ENCODE measurements at regions not wholly inside any gene's neighbourhood (a gene's known extent, or its start where the extent isn't known, plus 50 kb on each side); places are given as distances from the start of the nearest gene placed in this dataset.

DNA sequence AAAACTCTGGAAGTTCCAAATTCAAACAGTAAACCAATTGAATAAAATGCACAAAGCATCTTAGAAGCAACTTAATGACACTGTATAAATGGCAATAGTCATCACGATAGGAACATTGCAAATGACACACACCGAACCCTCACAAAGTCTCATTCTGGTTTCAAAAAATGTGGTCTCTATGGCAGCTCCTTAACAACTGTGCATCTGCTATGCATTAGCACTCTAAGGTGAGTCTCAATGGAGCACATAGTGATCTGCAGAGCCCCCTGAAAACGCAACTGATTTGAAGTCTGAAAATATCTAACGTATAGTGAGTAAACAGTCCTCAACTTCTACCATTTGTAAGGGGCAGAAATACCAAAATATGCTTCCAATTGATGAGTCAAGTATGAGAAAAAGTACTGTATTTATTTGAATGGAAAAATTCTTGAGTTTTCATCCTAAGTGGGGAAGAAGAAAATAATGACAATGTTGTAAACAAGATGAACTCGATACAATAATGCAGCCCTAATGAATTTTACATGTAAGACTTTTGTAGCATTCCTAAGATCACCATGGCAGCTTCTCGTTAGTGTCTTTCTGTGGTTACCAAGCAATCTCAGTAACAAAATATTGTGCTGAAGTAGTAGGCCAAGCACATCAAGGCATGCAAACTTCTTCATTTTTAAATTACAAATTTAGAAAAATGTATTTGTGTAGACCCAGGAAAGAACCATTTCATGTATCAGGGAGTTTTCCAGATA, 517.5 kb upstream of the FAM174A start:
- Histone ChIP-seq H2BK5ac (ENCODE audit: low read depth, low read length) (no peak overlapping the region), H3K56ac (replicated peaks; ENCODE audit: insufficient read length, low read depth, low read length) (no peak overlapping the region), H3K4me3 (ENCODE audit: extremely low read depth in 1 of 4, insufficient read depth in 2 of 4, low read depth in 3 of 4, low read length in 4 of 4) (no peak overlapping the region), H2BK15ac (ENCODE audit: low read length) (no peak overlapping the region), H3K18ac (ENCODE audit: extremely low read depth, low read length) (no peak overlapping the region), H3K14ac (ENCODE audit: insufficient read length) (no peak overlapping the region), H3K79me2 (ENCODE audit: control insufficient read depth in 1 of 2, insufficient read depth in 2 of 2, low read length in 2 of 2) (no peaks in the 10 kb centered on the region), H3K9ac (replicated peaks in 1 of 4; ENCODE audit: extremely low read depth in 1 of 4, low read depth in 3 of 4, low read length in 3 of 4) (no peak overlapping the region), H4K5ac (ENCODE audit: insufficient read length, low read depth, low read length) (no peak overlapping the region), H3K23me2 (ENCODE audit: low read depth, low read length) (no peaks in the 10 kb centered on the region), H4K8ac (ENCODE audit: extremely low read depth, insufficient read depth, low read length) (no peak overlapping the region), H3K27me3 (replicated peaks in 1 of 4; ENCODE audit: control insufficient read depth in 3 of 4, extremely low read depth in 1 of 4, insufficient read depth in 3 of 4, low read length in 3 of 4) (no peaks in the 10 kb centered on the region), H2AK5ac (ENCODE audit: low read depth, low read length) (no peak overlapping the region), H3K36me3 (ENCODE audit: control insufficient read depth in 2 of 4, insufficient read depth in 4 of 4, low read length in 3 of 4) (no peaks in the 10 kb centered on the region), H2AFZ (ENCODE audit: low read length) (no peak overlapping the region), H3K4me2 (ENCODE audit: insufficient read depth in 1 of 2, low read depth in 2 of 2, low read length in 2 of 2) (no peak overlapping the region), H3K79me1 (ENCODE audit: low read depth, low read length) (no peaks in the 10 kb centered on the region), H2BK20ac (ENCODE audit: low read length) (no peak overlapping the region), H3K4me1 (replicated peaks in 1 of 4; ENCODE audit: control insufficient read depth in 3 of 4, insufficient read depth in 4 of 4, low read length in 3 of 4) (no peaks in the 10 kb centered on the region), H3K9me3 (ENCODE audit: insufficient read depth in 2 of 2, low read depth in 1 of 2, low read length in 1 of 2) (no peaks in the 10 kb centered on the region), H3K23ac (ENCODE audit: insufficient read length) (no peak overlapping the region), H3K27ac (ENCODE audit: low read depth, low read length) (no peak overlapping the region), H3K4ac (replicated peaks; ENCODE audit: insufficient read length, low read depth, low read length) (no peak overlapping the region), H2BK120ac (replicated peaks; ENCODE audit: low read depth, low read length) (no peak overlapping the region), H4K20me1 (replicated peaks in 1 of 2; ENCODE audit: control insufficient read depth in 1 of 2, insufficient read depth in 2 of 2, low read length in 2 of 2) (no peaks in the 10 kb centered on the region), H2BK12ac (ENCODE audit: low read depth, low read length) (no peak overlapping the region), H4K91ac (replicated peaks; ENCODE audit: insufficient read length, low read length) (no peak overlapping the region)
- FAIRE-seq (no peak), DNase-seq (ENCODE audit: low read depth in 1 of 2, low spot score in 2 of 2) (no peak)
- 94% methylated on average over 6 of the region's 6 CpGs; no CpG with 5 or more reads in 1 of the 2 experiments for WGBS, 2 experiments (ENCODE audit: extremely low coverage in 1 of 2, insufficient coverage in 1 of 2, insufficient read length in 1 of 2, insufficient replicate concordance in 2 of 2, low coverage in 1 of 2, low lambda C conversion rate in 2 of 2, missing lambda C conversion rate in 1 of 2)
- POLR2A ChIA-PET (ENCODE audit: partially characterized antibody), result no interaction called here
- CTCF ChIA-PET (ENCODE audit: partially characterized antibody), result no interaction called here
- no peak for TF ChIP-seq BRCA1 (IDR thresholded peaks at IDR 0.05; ENCODE audit: low read depth, low read length)
- TF ChIP-seq POLR2AphosphoS5 (IDR thresholded peaks at IDR 0.05; ENCODE audit: low read depth, low read length), result no peak
- no peak for TF ChIP-seq GABPA (IDR thresholded peaks at IDR 0.05; ENCODE audit: borderline replicate concordance, insufficient read depth, low read length)
- TF ChIP-seq, protein P1, sequence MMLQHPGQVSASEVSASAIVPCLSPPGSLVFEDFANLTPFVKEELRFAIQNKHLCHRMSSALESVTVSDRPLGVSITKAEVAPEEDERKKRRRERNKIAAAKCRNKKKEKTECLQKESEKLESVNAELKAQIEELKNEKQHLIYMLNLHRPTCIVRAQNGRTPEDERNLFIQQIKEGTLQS (IDR thresholded peaks at IDR 0.05; ENCODE audit: insufficient read depth, low read depth, low read length), result no peak
- no peak for TF ChIP-seq KDM5A (IDR thresholded peaks at IDR 0.05; ENCODE audit: low read length)
- TF ChIP-seq, protein P2, sequence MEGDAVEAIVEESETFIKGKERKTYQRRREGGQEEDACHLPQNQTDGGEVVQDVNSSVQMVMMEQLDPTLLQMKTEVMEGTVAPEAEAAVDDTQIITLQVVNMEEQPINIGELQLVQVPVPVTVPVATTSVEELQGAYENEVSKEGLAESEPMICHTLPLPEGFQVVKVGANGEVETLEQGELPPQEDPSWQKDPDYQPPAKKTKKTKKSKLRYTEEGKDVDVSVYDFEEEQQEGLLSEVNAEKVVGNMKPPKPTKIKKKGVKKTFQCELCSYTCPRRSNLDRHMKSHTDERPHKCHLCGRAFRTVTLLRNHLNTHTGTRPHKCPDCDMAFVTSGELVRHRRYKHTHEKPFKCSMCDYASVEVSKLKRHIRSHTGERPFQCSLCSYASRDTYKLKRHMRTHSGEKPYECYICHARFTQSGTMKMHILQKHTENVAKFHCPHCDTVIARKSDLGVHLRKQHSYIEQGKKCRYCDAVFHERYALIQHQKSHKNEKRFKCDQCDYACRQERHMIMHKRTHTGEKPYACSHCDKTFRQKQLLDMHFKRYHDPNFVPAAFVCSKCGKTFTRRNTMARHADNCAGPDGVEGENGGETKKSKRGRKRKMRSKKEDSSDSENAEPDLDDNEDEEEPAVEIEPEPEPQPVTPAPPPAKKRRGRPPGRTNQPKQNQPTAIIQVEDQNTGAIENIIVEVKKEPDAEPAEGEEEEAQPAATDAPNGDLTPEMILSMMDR (IDR thresholded peaks at IDR 0.05; ENCODE audit: control extremely low read depth in 1 of 3, insufficient read depth in 1 of 3, low read depth in 1 of 3, low read length in 3 of 3), result no peak
- TF ChIP-seq TCF12 (IDR thresholded peaks at IDR 0.05; ENCODE audit: low read depth, low read length), result no peak
- no peak for TF ChIP-seq SIN3A (conservative IDR thresholded peaks at IDR 0.05 in 1 of 2, IDR thresholded peaks at IDR 0.05 in 1 of 2; ENCODE audit: low read depth in 1 of 2, low read length in 2 of 2)
- no peak for TF ChIP-seq TAF1 (IDR thresholded peaks at IDR 0.05; ENCODE audit: low read depth, low read length)
- no peak for TF ChIP-seq HDAC6 (IDR thresholded peaks at IDR 0.05; ENCODE audit: low read depth, low read length)

Measured in H1 (cell line).